GM18498 (cell line): ENCODE measurements at regions not wholly inside any gene's neighbourhood (a gene's known extent, or its start where the extent isn't known, plus 50 kb on each side); places are given as distances from the start of the nearest gene placed in this dataset.
A peak's percentile ranks its signal among the peaks of the same experiment; 100 is the strongest.

Experiments used
- ATAC-seq: cut with Tn5 transposase; IDR thresholded peaks from one replicate; pipeline ENCODE4 v1.9.1; 2021; ENCODE audit warnings: mild to moderate bottlenecking, moderate library complexity; ENCODE audit not compliant: unreplicated experiment

DNA sequence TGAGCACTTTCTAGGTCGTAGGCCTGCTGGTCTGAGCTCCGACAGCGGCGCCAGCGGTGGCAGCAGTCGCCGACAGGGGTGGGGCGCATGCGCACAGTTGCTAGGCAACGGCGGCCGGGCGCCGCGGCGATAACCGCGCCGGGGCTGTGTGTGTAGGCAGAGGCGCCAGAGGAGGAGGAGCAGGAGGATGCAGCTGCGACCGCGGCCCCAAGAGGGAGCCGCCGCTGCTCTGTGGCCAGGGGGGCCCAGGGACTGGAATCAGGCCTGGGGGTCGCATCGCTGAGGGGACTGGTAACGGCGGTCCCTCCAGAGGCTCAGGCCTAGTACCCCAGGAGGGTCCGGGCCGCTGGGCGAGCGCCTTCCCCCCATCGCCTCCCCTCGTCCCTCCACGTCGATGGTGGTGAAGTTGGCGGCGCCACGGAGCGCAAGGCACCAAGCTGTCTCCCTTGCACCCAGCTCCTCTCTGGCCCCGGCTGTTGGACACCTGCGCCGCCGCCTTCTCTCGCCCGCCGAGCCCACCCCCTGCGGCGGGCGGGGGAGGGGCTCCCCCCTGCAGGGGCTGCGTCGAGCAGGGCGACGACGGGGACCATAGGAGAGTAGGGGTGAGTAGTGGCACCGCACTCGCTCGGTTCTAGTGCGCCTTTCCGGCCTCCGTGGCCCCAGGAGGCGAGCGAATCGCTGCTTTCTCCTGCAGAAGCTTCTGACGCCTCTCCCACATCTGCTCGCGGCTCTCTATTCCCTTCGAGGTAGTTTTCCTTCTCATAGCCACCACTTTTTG, 58.6 kb upstream of the ZC4H2 start, which contains the start of gene ZC3H12B:
TSS of gene ZC3H12B (plus strand) at position 159 of the 778 bp plus-strand sequence.
- ATAC-seq = peak; percentile 97

DNA sequence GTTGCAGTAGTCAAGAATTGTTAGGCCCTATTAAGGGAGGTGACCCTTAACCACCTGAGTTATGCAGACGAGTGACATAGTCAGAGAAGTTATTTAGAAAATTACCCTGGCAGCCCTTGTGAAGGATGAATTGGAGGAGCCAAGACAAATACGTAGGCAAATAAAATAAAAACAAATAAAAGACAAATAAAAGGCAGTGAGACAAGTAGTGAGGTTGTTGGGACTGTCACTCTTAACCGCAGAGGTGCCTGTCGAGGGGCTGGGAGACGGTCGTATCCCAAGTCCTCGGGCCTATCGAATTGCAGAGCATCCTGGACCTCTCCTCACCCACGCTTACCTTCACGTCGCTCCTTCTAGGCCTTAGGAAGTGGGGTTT, 58.0 kb upstream of the ZC4H2 start:
- ATAC-seq = no peak
